ENCODE measurements at regions not wholly inside any gene's neighbourhood (a gene's known extent, or its start where the extent isn't known, plus 50 kb on each side); places are given as distances from the start of the nearest gene placed in this dataset.

- Histone ChIP-seq H4K20me1 (no peaks in the 10 kb centered on the region), H3K9me3 (no peaks in the 10 kb centered on the region), H3K27ac (no peak overlapping the region), H3K4me1 (no peaks in the 10 kb centered on the region), H3K4me2 (no peak overlapping the region), H3K27me3 (no peaks in the 10 kb centered on the region), H3K4me3 (no peak overlapping the region), H3K36me3 (no peaks in the 10 kb centered on the region), H3K9ac (no peak overlapping the region)
- no peak for TF ChIP-seq Cebpa-rat (IDR thresholded peaks at IDR 0.05)
Measured at GRCh38 chr5:72611118-72611730, 104.0 kb upstream of the ZNF366 start.

DNA sequence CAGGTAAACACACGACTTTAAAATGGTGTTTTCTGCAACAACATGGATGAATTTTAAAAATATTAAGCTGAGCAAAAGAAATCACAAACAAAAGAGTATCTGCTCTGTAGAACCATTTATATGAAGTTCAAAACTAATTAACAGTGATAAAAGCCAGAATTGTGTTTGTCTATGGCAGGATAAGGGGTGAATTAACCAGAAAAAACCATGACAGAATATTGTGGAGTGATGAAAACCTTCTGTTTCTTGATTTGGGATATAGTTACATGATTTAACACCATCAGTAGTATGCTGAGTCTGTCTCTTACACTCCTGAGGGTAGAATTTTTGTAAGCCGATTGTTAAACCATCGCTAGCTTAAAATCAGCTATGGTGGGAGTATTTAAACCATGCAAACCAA is 101.7 kb upstream of the ZNF366 start:
- Histone ChIP-seq H3K27ac (no peak overlapping the region), H3K4me1 (no peaks in the 10 kb centered on the region)

GRCh38 chr5:72608297-72608696 is 101.1 kb upstream of the ZNF366 start:
- Histone ChIP-seq H3K4me1 (no peaks in the 10 kb centered on the region), H3K36me3 (no peaks in the 10 kb centered on the region), H3K4me3 (no peak overlapping the region), H3K9me3 (no peaks in the 10 kb centered on the region), H3K27me3 (no peaks in the 10 kb centered on the region), H4K20me1 (no peaks in the 10 kb centered on the region), H3K27ac (no peak overlapping the region), H3K9ac (no peak overlapping the region), H3K4me2 (no peak overlapping the region)
- no peak for TF ChIP-seq Cebpa-rat (IDR thresholded peaks at IDR 0.05)

More for the DNA sequence above, 101.7 kb upstream of the ZNF366 start:
- no peaks in the 10 kb centered on the region for H4K20me1 ChIP-seq
- H3K9ac ChIP-seq = no peak overlapping the region
- no peak overlapping the region for H3K4me3 ChIP-seq
- no peaks in the 10 kb centered on the region for H3K27me3 ChIP-seq
- H3K36me3 ChIP-seq = no peaks in the 10 kb centered on the region
- H3K9me3 ChIP-seq = no peaks in the 10 kb centered on the region
- no peak for TF ChIP-seq Cebpa-rat (IDR thresholded peaks at IDR 0.05)
- H3K4me2 ChIP-seq = no peak overlapping the region

GRCh38 chr5:72607381-72607780 is 100.2 kb upstream of the ZNF366 start:
- no peaks in the 10 kb centered on the region for H3K9me3 ChIP-seq
- H3K9ac ChIP-seq = no peak overlapping the region
- no peaks in the 10 kb centered on the region for H3K4me1 ChIP-seq
- H4K20me1 ChIP-seq = no peaks in the 10 kb centered on the region
- H3K27ac ChIP-seq = no peak overlapping the region
- no peaks in the 10 kb centered on the region for H3K36me3 ChIP-seq
- no peak overlapping the region for H3K4me2 ChIP-seq
- no peak overlapping the region for H3K4me3 ChIP-seq
- H3K27me3 ChIP-seq = no peaks in the 10 kb centered on the region
- TF ChIP-seq Cebpa-rat (IDR thresholded peaks at IDR 0.05) = no peak

- H3K9ac ChIP-seq = no peak overlapping the region
- no peaks in the 10 kb centered on the region for H3K9me3 ChIP-seq
- no peaks in the 10 kb centered on the region for H3K36me3 ChIP-seq
- H3K4me2 ChIP-seq = no peak overlapping the region
- no peaks in the 10 kb centered on the region for H4K20me1 ChIP-seq
- H3K27me3 ChIP-seq = no peaks in the 10 kb centered on the region
- TF ChIP-seq Cebpa-rat (IDR thresholded peaks at IDR 0.05) = no peak
- no peaks in the 10 kb centered on the region for H3K4me1 ChIP-seq
- no peak overlapping the region for H3K27ac ChIP-seq
- no peak overlapping the region for H3K4me3 ChIP-seq
Measured at GRCh38 chr5:72606525-72606924, 99.3 kb upstream of the ZNF366 start.

DNA sequence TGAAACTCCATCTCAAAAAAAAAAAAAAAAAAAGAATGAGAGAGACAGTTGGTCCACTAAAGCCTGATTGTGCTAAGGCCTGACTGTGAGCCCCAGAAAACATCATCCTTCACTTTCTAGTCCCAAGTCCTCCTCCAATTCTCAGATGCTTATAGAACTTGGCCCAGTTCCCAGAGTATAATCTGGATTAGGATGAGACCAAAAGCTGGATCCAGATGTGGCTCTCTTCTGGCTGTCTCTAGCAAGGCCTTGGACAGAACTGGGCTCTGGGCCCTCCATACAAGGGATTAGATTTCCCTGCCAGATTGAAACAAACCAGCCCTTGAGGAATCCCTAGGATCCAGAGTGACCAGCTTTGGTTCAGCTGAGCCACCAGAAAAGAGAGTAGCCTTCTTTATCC is 98.4 kb upstream of the ZNF366 start:
- H4K20me1 ChIP-seq = no peaks in the 10 kb centered on the region
- H3K9me3 ChIP-seq = no peaks in the 10 kb centered on the region
- H3K27ac ChIP-seq = no peak overlapping the region
- no peak overlapping the region for H3K4me3 ChIP-seq
- H3K9ac ChIP-seq = no peak overlapping the region
- H3K36me3 ChIP-seq = no peaks in the 10 kb centered on the region
- H3K4me2 ChIP-seq = no peak overlapping the region
- no peak for TF ChIP-seq Cebpa-rat (IDR thresholded peaks at IDR 0.05)
- no peaks in the 10 kb centered on the region for H3K4me1 ChIP-seq
- H3K27me3 ChIP-seq = no peaks in the 10 kb centered on the region

DNA sequence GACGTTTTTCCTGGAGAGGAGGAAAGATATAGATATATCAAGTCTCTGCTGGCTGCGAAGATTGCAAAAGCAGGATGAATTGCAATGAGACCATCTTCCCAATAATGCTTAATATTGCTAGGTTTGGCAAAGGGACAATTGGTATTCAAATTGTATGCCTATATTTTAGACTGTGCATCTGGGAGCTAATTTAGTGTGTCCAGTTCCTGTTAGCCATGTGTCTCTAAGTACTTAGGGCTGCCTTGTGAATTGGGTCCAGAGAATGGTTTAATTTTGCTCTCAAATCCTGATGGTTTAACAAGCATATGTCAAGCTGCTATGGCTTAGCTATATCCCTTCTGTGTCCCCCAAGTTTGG is 97.6 kb upstream of the ZNF366 start:
- H3K27me3 ChIP-seq = no peaks in the 10 kb centered on the region
- no peaks in the 10 kb centered on the region for H4K20me1 ChIP-seq
- H3K36me3 ChIP-seq = no peaks in the 10 kb centered on the region
- H3K9me3 ChIP-seq = peaks cover 4% of the 10 kb centered on the region; the same call in 1 of the 2 replicates
- no peak for TF ChIP-seq Cebpa-rat (IDR thresholded peaks at IDR 0.05)
- no peaks in the 10 kb centered on the region for H3K4me1 ChIP-seq
- no peak overlapping the region for H3K27ac ChIP-seq
- no peak overlapping the region for H3K9ac ChIP-seq
- no peak overlapping the region for H3K4me2 ChIP-seq
- H3K4me3 ChIP-seq = no peak overlapping the region

GRCh38 chr5:72604111-72604797 is 97.0 kb upstream of the ZNF366 start:
- Histone ChIP-seq H3K36me3 (no peaks in the 10 kb centered on the region), H3K27me3 (no peaks in the 10 kb centered on the region), H3K9ac (no peak overlapping the region), H3K4me1 (no peaks in the 10 kb centered on the region), H3K4me3 (no peak overlapping the region), H3K9me3 (peaks cover 9% of the 10 kb centered on the region), H3K4me2 (no peak overlapping the region), H4K20me1 (no peaks in the 10 kb centered on the region), H3K27ac (no peak overlapping the region)
- TF ChIP-seq Cebpa-rat (IDR thresholded peaks at IDR 0.05) = no peak

GRCh38 chr5:72602696-72603685 is 95.8 kb upstream of the ZNF366 start:
- peaks cover 20% of the 10 kb centered on the region for H3K9me3 ChIP-seq
- H3K4me3 ChIP-seq = no peak overlapping the region
- no peaks in the 10 kb centered on the region for H3K36me3 ChIP-seq
- no peak overlapping the region for H3K4me2 ChIP-seq
- no peak overlapping the region for H3K9ac ChIP-seq
- no peak overlapping the region for H3K27ac ChIP-seq
- H3K27me3 ChIP-seq = no peaks in the 10 kb centered on the region
- TF ChIP-seq Cebpa-rat (IDR thresholded peaks at IDR 0.05) = no peak
- no peaks in the 10 kb centered on the region for H4K20me1 ChIP-seq
- peaks cover 11% of the 10 kb centered on the region for H3K4me1 ChIP-seq

DNA sequence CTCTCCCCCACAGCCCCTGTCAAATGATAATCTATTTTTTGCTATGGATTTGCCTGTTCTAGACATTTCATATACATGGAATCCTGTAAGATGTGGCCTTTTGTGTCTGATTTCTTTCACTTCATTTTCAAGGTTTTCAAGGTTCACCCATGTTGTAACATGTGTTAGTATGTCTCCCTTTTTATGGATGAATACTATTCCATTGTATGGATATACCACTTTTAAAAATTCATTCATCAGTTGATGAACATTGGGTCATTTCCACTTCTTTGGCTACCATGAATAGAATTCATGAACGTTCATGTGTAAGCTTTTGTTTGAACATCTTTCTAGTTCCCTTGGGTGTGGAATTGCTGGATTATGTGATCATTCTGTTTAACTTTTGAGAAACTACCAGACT is 94.7 kb upstream of the ZNF366 start:
- Histone ChIP-seq H3K36me3 (no peaks in the 10 kb centered on the region), H3K27me3 (no peaks in the 10 kb centered on the region), H3K4me3 (no peak overlapping the region), H3K27ac (no peak overlapping the region), H3K4me1 (peaks cover 15% of the 10 kb centered on the region), H3K9me3 (peaks cover 22% of the 10 kb centered on the region), H3K4me2 (no peak overlapping the region), H4K20me1 (no peaks in the 10 kb centered on the region), H3K9ac (no peak overlapping the region)
- no peak for TF ChIP-seq Cebpa-rat (IDR thresholded peaks at IDR 0.05)
